ENCODE measurements at regions not wholly inside any gene's neighbourhood (a gene's known extent, or its start where the extent isn't known, plus 50 kb on each side); places are given as distances from the start of the nearest gene placed in this dataset.

GRCh38 chr7:26508481-26508880 is 216.8 kb downstream of the SNX10 start:
- TF ChIP-seq, protein P1, sequence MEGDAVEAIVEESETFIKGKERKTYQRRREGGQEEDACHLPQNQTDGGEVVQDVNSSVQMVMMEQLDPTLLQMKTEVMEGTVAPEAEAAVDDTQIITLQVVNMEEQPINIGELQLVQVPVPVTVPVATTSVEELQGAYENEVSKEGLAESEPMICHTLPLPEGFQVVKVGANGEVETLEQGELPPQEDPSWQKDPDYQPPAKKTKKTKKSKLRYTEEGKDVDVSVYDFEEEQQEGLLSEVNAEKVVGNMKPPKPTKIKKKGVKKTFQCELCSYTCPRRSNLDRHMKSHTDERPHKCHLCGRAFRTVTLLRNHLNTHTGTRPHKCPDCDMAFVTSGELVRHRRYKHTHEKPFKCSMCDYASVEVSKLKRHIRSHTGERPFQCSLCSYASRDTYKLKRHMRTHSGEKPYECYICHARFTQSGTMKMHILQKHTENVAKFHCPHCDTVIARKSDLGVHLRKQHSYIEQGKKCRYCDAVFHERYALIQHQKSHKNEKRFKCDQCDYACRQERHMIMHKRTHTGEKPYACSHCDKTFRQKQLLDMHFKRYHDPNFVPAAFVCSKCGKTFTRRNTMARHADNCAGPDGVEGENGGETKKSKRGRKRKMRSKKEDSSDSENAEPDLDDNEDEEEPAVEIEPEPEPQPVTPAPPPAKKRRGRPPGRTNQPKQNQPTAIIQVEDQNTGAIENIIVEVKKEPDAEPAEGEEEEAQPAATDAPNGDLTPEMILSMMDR (IDR thresholded peaks at IDR 0.05), result no peak
- TF ChIP-seq POLR2A (IDR thresholded peaks at IDR 0.05) (no peak), POLR2AphosphoS5 (IDR thresholded peaks at IDR 0.05) (no peak)

All from prostate gland (tissue), 2 donors.